GM12874 (cell line): ENCODE measurements at regions not wholly inside any gene's neighbourhood (a gene's known extent, or its start where the extent isn't known, plus 50 kb on each side); places are given as distances from the start of the nearest gene placed in this dataset.

Experiments used
- CTCF ChIP-seq: IDR thresholded peaks from 2 replicates; pipeline ENCODE4 v1.5.1; 2011; ENCODE audit warnings: low read depth, mild to moderate bottlenecking, control low read depth, low read length, moderate library complexity; ENCODE audit not compliant: insufficient read depth

GRCh38 chrX:118221733-118222132 lies 105.1 kb upstream of the KLHL13 start:
- TF ChIP-seq CTCF = no peak

- no peak for TF ChIP-seq CTCF
These were observed 105.8 kb upstream of the KLHL13 start for GRCh38 chrX:118222421-118222820.

DNA sequence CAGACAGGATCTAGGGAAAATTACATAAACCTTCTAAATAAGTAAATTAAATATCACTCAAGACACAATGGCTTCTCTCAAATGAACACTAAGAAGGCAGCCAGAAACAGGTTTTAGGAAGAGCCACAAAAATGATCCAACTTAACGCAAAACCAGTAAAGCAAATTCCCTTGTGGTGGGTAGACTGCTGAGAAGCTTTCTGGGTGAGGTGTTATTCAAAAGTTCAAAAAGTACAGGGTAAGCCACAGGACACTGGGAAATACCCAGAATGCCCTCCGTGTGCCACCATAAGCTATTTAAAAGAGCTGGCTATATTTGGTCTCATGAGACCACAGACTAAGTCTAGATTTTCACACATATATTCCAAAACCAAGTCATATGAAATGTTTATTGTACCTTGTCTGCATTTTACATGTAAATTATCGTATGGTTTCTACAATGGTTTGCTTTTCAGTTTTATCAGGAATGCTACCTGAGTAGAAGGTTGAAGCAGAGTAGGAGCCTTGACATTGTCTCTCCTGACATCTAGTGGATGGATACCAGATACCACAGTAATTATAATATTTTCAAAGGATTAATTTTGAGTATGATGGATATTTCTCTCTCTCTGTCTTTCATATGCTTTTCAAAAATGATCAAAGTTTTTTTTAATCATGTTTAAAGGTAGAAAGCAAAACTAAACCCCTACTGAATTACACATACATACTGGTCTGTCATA lies 109.3 kb upstream of the KLHL13 start:
- no peak for TF ChIP-seq CTCF

- TF ChIP-seq CTCF = no peak
These were observed 111.4 kb upstream of the KLHL13 start for GRCh38 chrX:118228041-118228440.

DNA sequence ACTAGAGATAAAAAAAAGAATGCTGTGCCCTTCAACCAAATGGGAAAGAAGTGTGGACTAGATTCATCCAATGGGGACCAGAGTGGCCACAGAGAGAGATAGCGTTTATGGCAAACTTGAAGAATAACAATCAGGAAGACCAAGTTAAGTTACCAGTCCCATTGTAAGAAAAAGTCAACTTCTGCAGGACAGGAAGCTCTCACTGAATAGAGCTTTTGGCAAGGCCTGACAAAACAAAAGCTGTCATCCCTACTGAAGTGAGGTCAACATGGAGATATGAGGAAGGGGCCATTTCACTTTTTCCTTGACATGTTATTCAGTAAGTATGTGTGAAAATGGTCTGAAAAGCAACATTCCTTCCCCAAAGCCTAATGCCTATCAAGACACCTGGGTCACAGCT lies 111.8 kb upstream of the KLHL13 start:
- no peak for TF ChIP-seq CTCF

DNA sequence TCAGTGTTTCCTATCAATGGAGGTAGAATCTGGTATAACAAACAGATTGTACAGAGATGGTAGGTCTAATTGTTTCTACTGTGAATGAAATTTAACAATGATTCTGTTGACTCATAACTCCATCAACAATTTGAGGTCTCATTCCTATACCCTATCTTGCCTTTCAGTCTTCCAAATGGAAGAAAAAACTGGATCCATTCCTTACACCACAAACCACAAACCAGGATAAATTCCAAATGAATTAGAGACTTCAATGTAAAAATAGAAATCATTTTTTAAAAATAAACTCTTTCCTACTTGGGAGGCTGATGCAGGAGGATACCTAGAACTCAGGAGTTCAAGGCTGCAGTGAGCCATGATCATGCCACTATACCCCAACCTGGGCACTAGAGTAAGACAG lies 114.4 kb upstream of the WDR44 start:
- no peak for TF ChIP-seq CTCF

DNA sequence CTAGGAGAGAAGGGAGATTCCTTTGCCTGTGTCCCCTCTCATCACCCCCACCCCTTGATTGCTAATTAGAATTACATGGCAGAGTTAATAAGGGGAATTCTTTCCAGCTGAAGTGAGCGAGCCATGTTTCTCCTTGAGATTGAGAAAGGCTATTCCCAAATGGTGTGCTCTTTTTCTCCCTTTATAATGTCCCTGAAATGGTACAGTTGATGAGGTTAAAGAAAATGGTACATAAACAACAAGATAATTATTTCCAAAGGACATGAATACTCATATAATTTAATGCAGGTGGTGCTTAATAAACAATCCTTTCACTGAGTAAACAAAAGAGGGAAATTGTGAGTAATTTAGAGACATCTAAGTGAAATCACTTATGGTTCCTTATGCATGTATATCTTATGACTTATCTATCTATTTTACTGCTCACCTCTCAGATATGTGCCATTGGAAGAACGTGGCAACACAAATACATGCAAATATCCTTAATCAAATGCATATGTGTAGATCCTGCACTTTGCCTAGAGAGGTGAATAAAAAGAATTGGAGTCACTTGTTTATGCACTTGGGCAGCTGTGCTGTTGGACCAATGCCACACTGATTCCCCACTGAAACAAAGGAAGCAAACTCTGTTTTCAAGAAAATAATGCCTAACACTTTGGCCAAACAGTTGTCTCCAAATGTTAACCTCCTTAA lies 106.6 kb upstream of the WDR44 start:
- TF ChIP-seq CTCF = no peak
